ENCODE measurements at regions not wholly inside any gene's neighbourhood (a gene's known extent, or its start where the extent isn't known, plus 50 kb on each side); places are given as distances from the start of the nearest gene placed in this dataset.

DNA sequence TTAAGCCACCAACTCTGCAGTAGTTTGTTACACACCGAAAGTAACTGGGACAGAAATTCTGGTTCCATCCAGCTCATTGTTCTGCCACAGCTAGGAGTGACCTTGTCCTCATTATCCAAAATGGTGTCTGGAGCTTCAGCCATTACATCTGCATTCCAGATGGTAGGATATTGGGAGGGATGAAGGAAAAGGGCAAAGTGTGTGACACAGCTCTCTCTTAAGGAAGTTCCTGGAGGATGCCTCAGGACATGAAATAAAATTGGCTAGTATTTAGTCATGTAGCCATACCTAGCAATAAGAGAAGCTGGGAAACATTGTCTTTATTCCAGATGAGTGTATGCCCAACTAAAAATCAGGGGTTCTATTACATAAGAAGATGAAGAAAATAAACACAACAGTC lies 262.0 kb downstream of the BCOR start:
- H3K4me3 ChIP-seq (ENCODE audit: low read depth, low read length): no peak overlapping the region
- POLR2A ChIA-PET: no interaction called here
- CTCF ChIA-PET: no interaction called here
- TF ChIP-seq CTCF (IDR thresholded peaks at IDR 0.05; ENCODE audit: insufficient read depth, low read length, missing control alignments): no peak
- no peak for DNase-seq (ENCODE audit: low read depth, low spot score)

DNA sequence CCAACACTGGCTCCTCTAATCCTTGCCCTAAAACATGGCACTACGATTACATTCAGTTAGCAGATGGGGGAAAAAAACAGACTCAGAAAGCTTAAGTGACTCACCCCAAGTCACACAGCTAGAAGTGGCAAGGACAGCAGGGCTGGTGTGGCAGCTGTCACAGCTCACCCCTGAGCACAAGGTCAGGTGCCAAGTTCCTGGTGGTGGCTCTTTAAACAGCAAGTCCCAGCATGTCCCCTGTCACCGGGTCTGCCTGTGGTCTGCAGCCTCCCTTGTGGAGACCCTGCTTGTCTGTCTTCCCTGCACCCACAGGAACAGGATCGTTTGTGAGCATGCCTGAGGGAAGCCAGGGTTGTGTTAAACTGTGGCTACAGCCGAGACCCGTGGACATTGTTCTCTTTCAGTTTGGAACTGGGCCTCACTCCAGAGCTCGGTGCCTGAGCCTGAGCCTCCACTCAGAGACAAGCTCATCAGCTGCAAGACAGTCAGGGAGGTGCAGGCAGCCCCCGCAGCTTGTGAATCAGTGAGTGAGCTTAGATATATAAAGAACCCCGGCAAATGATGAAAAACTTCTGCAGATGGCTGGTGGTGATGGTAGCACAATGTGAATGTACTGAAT lies 260.8 kb downstream of the BCOR start:
- no peak for TF ChIP-seq CTCF (IDR thresholded peaks at IDR 0.05; ENCODE audit: insufficient read depth, low read length, missing control alignments)
- no peak for DNase-seq (ENCODE audit: low read depth, low spot score)
- POLR2A ChIA-PET: no interaction called here

DNA sequence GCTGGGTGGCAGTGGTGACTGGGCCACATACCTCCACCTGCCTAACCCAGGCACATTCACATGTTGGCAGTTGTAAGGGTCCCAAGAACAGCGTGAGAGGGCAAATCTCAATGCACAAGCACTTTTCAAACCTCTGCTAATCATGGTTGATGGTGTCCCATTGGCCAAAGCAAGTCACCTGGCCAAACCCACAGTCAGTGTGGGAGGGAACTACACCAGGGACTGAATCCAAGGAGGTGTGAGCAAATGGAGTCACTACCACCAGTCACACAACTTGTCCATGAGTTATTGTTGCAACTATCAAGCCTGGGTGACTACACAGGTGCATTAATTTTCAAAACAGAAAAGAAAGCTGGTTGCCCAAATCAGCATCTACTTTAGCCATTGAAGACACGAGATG lies 260.1 kb downstream of the BCOR start:
- ChIA-PET POLR2A (no interaction called here), CTCF (interaction anchor here (0.9 kb wide), 1 partner anchor 13 kb away, joined by 5 read pairs; no protein-coding TSS in a partner anchor)
- DNase-seq (ENCODE audit: low read depth, low spot score): no peak
- no peak overlapping the region for H3K4me3 ChIP-seq (ENCODE audit: low read depth, low read length)
- TF ChIP-seq CTCF (IDR thresholded peaks at IDR 0.05; ENCODE audit: insufficient read depth, low read length, missing control alignments): no peak

More for the DNA sequence above, 260.8 kb downstream of the BCOR start:
- H3K4me3 ChIP-seq (ENCODE audit: low read depth, low read length): no peak overlapping the region
- CTCF ChIA-PET: no interaction called here

- CTCF ChIA-PET: no interaction called here
- POLR2A ChIA-PET: no interaction called here
- no peak overlapping the region for H3K4me3 ChIP-seq (ENCODE audit: low read depth, low read length)
- no peak for TF ChIP-seq CTCF (IDR thresholded peaks at IDR 0.05; ENCODE audit: insufficient read depth, low read length, missing control alignments)
- no peak for DNase-seq (ENCODE audit: low read depth, low spot score)
Observed at GRCh38 chrX:39839371-39839770, 258.4 kb downstream of the BCOR start.

DNA sequence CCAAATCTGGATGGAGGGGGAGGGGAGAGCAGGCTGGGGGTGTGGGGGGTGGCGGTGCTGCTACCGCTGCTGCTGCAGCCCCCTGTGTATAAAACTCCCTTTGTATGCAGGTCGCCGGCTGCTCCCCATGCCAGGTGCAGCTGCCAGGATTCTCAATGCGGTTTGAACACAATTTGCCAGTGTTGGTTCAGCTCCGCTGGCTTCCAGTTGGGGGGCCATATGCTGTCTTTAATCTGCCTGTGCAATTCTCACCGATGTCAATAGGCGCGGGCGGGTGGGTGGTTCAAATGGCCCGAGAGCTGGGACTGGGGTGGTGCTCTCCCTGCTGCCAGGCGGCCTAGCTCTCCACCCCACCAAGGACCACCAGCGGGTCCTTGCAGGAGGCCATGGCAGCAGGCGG lies 257.6 kb downstream of the BCOR start:
- POLR2A ChIA-PET: no interaction called here
- TF ChIP-seq CTCF (IDR thresholded peaks at IDR 0.05; ENCODE audit: insufficient read depth, low read length, missing control alignments): no peak
- CTCF ChIA-PET: no interaction called here
- no peak overlapping the region for H3K4me3 ChIP-seq (ENCODE audit: low read depth, low read length)
- DNase-seq (ENCODE audit: low read depth, low spot score): no peak

DNA sequence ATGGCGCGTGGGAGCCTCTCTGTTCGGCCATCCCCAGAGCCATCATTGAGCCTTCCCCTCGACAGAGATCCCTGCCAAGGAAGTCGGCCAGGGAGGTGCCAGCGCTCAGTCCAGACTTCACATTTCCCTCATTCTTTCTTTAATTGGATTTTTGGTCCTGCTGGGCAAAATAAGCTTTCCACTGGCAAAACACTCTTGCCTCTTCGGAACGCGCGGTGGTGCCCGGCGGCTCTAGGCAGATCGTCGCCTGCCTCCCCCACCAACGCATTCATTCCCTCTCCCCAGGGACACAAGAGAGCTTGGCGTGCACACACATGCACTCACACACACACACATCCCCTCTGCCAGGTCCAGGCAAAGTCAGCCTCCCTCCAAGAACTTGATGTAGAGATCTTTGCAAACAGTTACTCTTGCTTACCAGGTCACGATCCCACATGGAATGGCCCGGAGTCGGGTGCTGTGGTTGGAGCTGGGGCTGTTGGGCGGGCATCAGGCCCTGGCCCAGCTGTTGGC lies 257.1 kb downstream of the BCOR start:
- DNase-seq (ENCODE audit: low read depth, low spot score): no peak
- POLR2A ChIA-PET: no interaction called here
- CTCF ChIA-PET: no interaction called here
- H3K4me3 ChIP-seq (ENCODE audit: low read depth, low read length): no peak overlapping the region
- TF ChIP-seq CTCF (IDR thresholded peaks at IDR 0.05; ENCODE audit: insufficient read depth, low read length, missing control alignments): no peak
